ENCODE measurements at regions not wholly inside any gene's neighbourhood (a gene's known extent, or its start where the extent isn't known, plus 50 kb on each side); places are given as distances from the start of the nearest gene placed in this dataset.

- Histone ChIP-seq H3K9me3 (ENCODE audit: control insufficient read depth in 1 of 2, insufficient read depth in 1 of 2, low read depth in 1 of 2, low read length in 2 of 2) (no peaks in the 10 kb centered on the region), H3K4me2 (ENCODE audit: low read length) (no peak overlapping the region), H3K4me3 (replicated peaks in 1 of 2; ENCODE audit: low read depth in 1 of 2, low read length in 2 of 2) (no peak overlapping the region), H3K4me1 (ENCODE audit: control insufficient read depth in 1 of 2, insufficient read depth in 2 of 2, low read length in 2 of 2) (no peaks in the 10 kb centered on the region), H3K27ac (ENCODE audit: low read depth, low read length) (no peak overlapping the region), H2AFZ (ENCODE audit: low read depth, low read length, poor library complexity, severe bottlenecking) (no peak overlapping the region), H3K9me2 (ENCODE audit: insufficient read depth) (0 out of 2 replicates have a peak, but pooled peaks cover 6% of the 10 kb centered on the region), H3K27me3 (ENCODE audit: insufficient read depth, low read length) (no peaks in the 10 kb centered on the region), H3K36me3 (ENCODE audit: control insufficient read depth in 1 of 2, insufficient read depth in 2 of 2, low read length in 2 of 2) (no peaks in the 10 kb centered on the region), H3K79me2 (ENCODE audit: insufficient read depth, low read length) (no peaks in the 10 kb centered on the region), H4K20me1 (ENCODE audit: insufficient read depth) (no peaks in the 10 kb centered on the region), H3K9ac (ENCODE audit: low read length) (no peak overlapping the region)
- TF ChIP-seq MAX (IDR thresholded peaks at IDR 0.05): no peak
- no peak for TF ChIP-seq ZFX (IDR thresholded peaks at IDR 0.05)
- no peak for TF ChIP-seq JUND (IDR thresholded peaks at IDR 0.05)
- TF ChIP-seq CTCF (IDR thresholded peaks at IDR 0.05 in 2 of 3, conservative IDR thresholded peaks at IDR 0.05 in 1 of 3; ENCODE audit: borderline replicate concordance in 1 of 3, insufficient read depth in 1 of 3, low read depth in 2 of 3, low read length in 2 of 3): no peak
- TF ChIP-seq ATF3 (IDR thresholded peaks at IDR 0.05): no peak
- TF ChIP-seq EGR1 (IDR thresholded peaks at IDR 0.05; ENCODE audit: low read depth): no peak
- TF ChIP-seq FOSL1 (IDR thresholded peaks at IDR 0.05; ENCODE audit: low read depth): no peak
- TF ChIP-seq CBX3 (IDR thresholded peaks at IDR 0.05; ENCODE audit: low read depth): no peak
- TF ChIP-seq SIN3A (IDR thresholded peaks at IDR 0.05; ENCODE audit: low read depth): no peak
- TF ChIP-seq ZBTB33 (IDR thresholded peaks at IDR 0.05; ENCODE audit: extremely low read depth, insufficient replicate concordance, low read length): no peak
- no peak for TF ChIP-seq SRF (IDR thresholded peaks at IDR 0.05; ENCODE audit: low read depth)
- no peak for TF ChIP-seq ZNF274 (IDR thresholded peaks at IDR 0.05; ENCODE audit: low read depth, low read length)
- no peak for TF ChIP-seq ELF1 (IDR thresholded peaks at IDR 0.05; ENCODE audit: borderline replicate concordance, low read depth)
- no peak for TF ChIP-seq REST (IDR thresholded peaks at IDR 0.05; ENCODE audit: low read depth)
- no peak for TF ChIP-seq SP1 (IDR thresholded peaks at IDR 0.05; ENCODE audit: low read depth)
- no peak for TF ChIP-seq EZH2 (IDR thresholded peaks at IDR 0.05)
- TF ChIP-seq POLR2AphosphoS5 (IDR thresholded peaks at IDR 0.05; ENCODE audit: low read depth, low read length): no peak
- TF ChIP-seq POLR2A (IDR thresholded peaks at IDR 0.05; ENCODE audit: borderline replicate concordance, extremely low read depth, insufficient read depth, insufficient read length): no peak
- no peak for TF ChIP-seq CEBPB (IDR thresholded peaks at IDR 0.05; ENCODE audit: low read depth)
- no TSS peak for BruUV-seq (replicated peaks)
- DNase-seq (ENCODE audit: low read depth, low spot score) (no peak), ATAC-seq (no peak)
- CTCF ChIA-PET: no interaction called here
- RAD21 ChIA-PET (ENCODE audit: low non-redundant PET in 1 of 2, low total read pairs in 2 of 2, uncharacterized antibody in 2 of 2, unreplicated experiment in 2 of 2): no interaction called here
- POLR2A ChIA-PET: no interaction called here
- intact Hi-C loops (cut with micrococcal nuclease): no loop called here
These were observed 2506.0 kb downstream of the PCDH7 start for GRCh38 chr4:33226133-33226532.

Measured in HCT116 (cell line).